NCI-H2196 treated with DMSO at 0.1 percent for 48 hours (cell line): ENCODE measurements at regions not wholly inside any gene's neighbourhood (a gene's known extent, or its start where the extent isn't known, plus 50 kb on each side); places are given as distances from the start of the nearest gene placed in this dataset.

Experiments
- DNase-seq: peaks from one replicate; lab custom pipeline; 2025; ENCODE audit not compliant: unreplicated experiment; lab: John Stamatoyannopoulos, UW

- no peak for DNase-seq
Observed at GRCh38 chr6:132972254-132972653, 157.9 kb downstream of the RPS12 start.

GRCh38 chr6:132972971-132973370 is 158.6 kb downstream of the RPS12 start:
- DNase-seq, result no peak

GRCh38 chr6:132973514-132973993 is 159.2 kb downstream of the RPS12 start:
- peak; percentile 6 for DNase-seq

- DNase-seq, result no peak
Observed at GRCh38 chr6:132974122-132974521, 159.8 kb downstream of the RPS12 start.

GRCh38 chr6:132977413-132977812 is 163.0 kb downstream of the RPS12 start:
- no peak for DNase-seq

GRCh38 chr6:132978685-132979084 is 164.3 kb downstream of the RPS12 start:
- DNase-seq, result no peak

GRCh38 chr6:132993738-132994137 is 179.4 kb downstream of the RPS12 start:
- DNase-seq, result no peak

GRCh38 chr6:132995009-132995408 is 180.6 kb downstream of the RPS12 start:
- DNase-seq, result no peak

GRCh38 chr6:132995432-132995831 is 181.1 kb downstream of the RPS12 start:
- DNase-seq, result no peak

- no peak for DNase-seq
Observed at GRCh38 chr6:132998418-132998817, 184.0 kb downstream of the RPS12 start.

GRCh38 chr6:133001040-133001565 is 186.7 kb downstream of the RPS12 start:
- DNase-seq, result no peak

- no peak for DNase-seq
Observed at GRCh38 chr6:133004304-133004884, 190.0 kb downstream of the RPS12 start.

- no peak for DNase-seq
Observed at GRCh38 chr6:133012774-133013173, 198.4 kb downstream of the RPS12 start.

GRCh38 chr6:133016631-133017030 is 202.3 kb downstream of the RPS12 start:
- DNase-seq, result no peak

- no peak for DNase-seq
Observed at GRCh38 chr6:133017581-133017980, 203.2 kb downstream of the RPS12 start.

GRCh38 chr6:133026705-133027104 is 212.3 kb downstream of the RPS12 start:
- no peak for DNase-seq

GRCh38 chr6:133033263-133033662 is 207.9 kb upstream of the EYA4 start:
- no peak for DNase-seq

GRCh38 chr6:133034509-133035206 is 206.5 kb upstream of the EYA4 start:
- DNase-seq, result no peak

- no peak for DNase-seq
Observed at GRCh38 chr6:133040094-133040802, 200.9 kb upstream of the EYA4 start.

- no peak for DNase-seq
Observed at GRCh38 chr6:133040803-133041419, 200.2 kb upstream of the EYA4 start.

- no peak for DNase-seq
Observed at GRCh38 chr6:133042550-133043120, 198.5 kb upstream of the EYA4 start.
